ENCODE measurements at regions not wholly inside any gene's neighbourhood (a gene's known extent, or its start where the extent isn't known, plus 50 kb on each side); places are given as distances from the start of the nearest gene placed in this dataset.

- no peaks in the 10 kb centered on the region for H3K4me1 ChIP-seq
- H3K4me3 ChIP-seq (ENCODE audit: low read depth, low read length), result no peak overlapping the region
- ChIA-PET CTCF (no interaction called here), POLR2A (no interaction called here)
- H3K4me1 Mint-ChIP-seq (ENCODE audit: low read depth, unreplicated experiment), result no peaks in the 10 kb centered on the region
- no peaks in the 10 kb centered on the region for H3K27me3 Mint-ChIP-seq (ENCODE audit: insufficient read depth, unreplicated experiment)
- H3K4me3 Mint-ChIP-seq (ENCODE audit: unreplicated experiment), result no peak overlapping the region
- H3K36me3 Mint-ChIP-seq (ENCODE audit: insufficient read depth, unreplicated experiment), result no peaks in the 10 kb centered on the region
- no peak for TF ChIP-seq CTCF (IDR thresholded peaks at IDR 0.05; ENCODE audit: insufficient read depth in 1 of 2, low read depth in 1 of 2, low read length in 1 of 2, severe bottlenecking in 1 of 2, unreplicated experiment in 1 of 2)
- intact Hi-C loops (cut with micrococcal nuclease; ENCODE audit: unreplicated experiment), result no loop called here
- H3K27ac Mint-ChIP-seq (ENCODE audit: unreplicated experiment), result no peak overlapping the region
- no peak for DNase-seq
- H3K9me3 ChIP-seq, result no peaks in the 10 kb centered on the region
- H3K9me3 Mint-ChIP-seq (ENCODE audit: unreplicated experiment), result peaks cover 3% of the 10 kb centered on the region
- no TSS peak for BruUV-seq (replicated peaks)
- H3K36me3 ChIP-seq (ENCODE audit: control insufficient read depth, insufficient read depth, low read length), result no peaks in the 10 kb centered on the region
- H3K27me3 ChIP-seq (replicated peaks; ENCODE audit: control insufficient read depth, insufficient read depth, low read length), result no peaks in the 10 kb centered on the region
Observed at GRCh38 chr3:101104321-101104720, 111.1 kb upstream of the ABI3BP start.

DNA sequence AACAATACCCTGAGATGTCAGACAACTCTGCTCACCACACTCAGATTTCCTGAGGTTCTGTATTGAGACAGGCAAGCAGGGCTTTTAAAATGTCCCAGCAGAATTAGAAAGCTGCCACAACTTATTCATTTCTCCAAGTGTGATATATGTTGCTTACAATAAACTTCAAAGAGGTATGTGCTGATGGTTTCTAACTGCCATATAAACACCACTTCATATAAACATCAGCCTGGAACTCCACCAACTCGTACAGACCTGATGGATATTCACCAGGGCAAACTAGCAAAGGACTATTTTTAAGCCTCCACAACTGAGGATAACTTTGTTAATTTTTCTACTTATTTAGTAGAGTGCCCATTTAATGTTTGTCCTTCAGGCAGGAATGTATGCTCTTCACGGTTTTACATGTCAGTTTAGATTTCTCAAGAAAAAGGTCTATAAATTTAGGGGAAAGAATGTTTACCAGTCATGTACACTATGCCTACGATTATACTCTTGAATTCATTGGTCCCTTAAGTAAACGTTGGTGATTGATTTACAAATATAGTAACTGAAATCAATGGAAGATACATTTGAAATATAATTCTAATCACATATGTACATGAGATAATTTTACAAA, 109.6 kb upstream of the ABI3BP start:
- ChIA-PET POLR2A (no interaction called here), CTCF (no interaction called here)
- no peaks in the 10 kb centered on the region for H3K9me3 ChIP-seq
- H3K27ac Mint-ChIP-seq (ENCODE audit: unreplicated experiment), result no peak overlapping the region
- no peaks in the 10 kb centered on the region for H3K27me3 ChIP-seq (replicated peaks; ENCODE audit: control insufficient read depth, insufficient read depth, low read length)
- DNase-seq, result no peak
- H3K27me3 Mint-ChIP-seq (ENCODE audit: insufficient read depth, unreplicated experiment), result no peaks in the 10 kb centered on the region
- H3K4me3 Mint-ChIP-seq (ENCODE audit: unreplicated experiment), result no peak overlapping the region
- H3K4me3 ChIP-seq (ENCODE audit: low read depth, low read length), result no peak overlapping the region
- H3K4me1 Mint-ChIP-seq (ENCODE audit: low read depth, unreplicated experiment), result no peaks in the 10 kb centered on the region
- no TSS peak for BruUV-seq (replicated peaks)
- H3K36me3 ChIP-seq (ENCODE audit: control insufficient read depth, insufficient read depth, low read length), result no peaks in the 10 kb centered on the region
- TF ChIP-seq CTCF (IDR thresholded peaks at IDR 0.05; ENCODE audit: insufficient read depth in 1 of 2, low read depth in 1 of 2, low read length in 1 of 2, severe bottlenecking in 1 of 2, unreplicated experiment in 1 of 2), result no peak
- intact Hi-C loops (cut with micrococcal nuclease; ENCODE audit: unreplicated experiment), result no loop called here
- no peaks in the 10 kb centered on the region for H3K36me3 Mint-ChIP-seq (ENCODE audit: insufficient read depth, unreplicated experiment)
- H3K9me3 Mint-ChIP-seq (ENCODE audit: unreplicated experiment), result no peaks in the 10 kb centered on the region
- no peaks in the 10 kb centered on the region for H3K4me1 ChIP-seq

DNA sequence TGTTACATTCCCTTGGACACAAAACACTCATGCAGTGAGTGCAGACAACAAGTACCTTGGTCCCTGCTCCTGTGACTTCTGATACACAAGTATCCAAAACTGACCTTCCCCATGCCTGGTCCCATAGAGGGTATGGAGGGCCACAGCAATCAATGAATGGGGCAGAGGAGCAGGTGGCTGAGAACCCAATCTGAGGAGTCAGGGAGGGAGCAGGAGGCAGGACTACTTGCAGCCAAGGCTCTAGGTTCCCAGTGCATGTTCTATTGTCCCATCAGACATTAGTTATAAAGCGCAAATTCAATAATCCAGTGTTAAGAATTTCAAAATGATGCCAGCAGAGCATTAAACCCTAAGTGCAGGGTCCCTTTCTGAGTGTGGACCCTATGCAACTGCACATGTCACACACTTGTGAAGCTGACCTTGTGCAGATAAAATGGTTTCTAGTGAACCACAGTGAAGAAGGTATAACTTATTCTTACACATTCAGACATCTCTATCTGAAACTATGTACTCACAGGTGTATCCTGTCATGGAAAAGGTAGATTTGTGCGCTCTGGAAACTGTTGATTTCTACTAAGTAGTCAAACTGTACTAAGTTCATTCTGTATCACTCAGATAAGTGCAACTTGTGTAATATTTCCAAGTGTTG, 107.3 kb upstream of the ABI3BP start:
- no peak for DNase-seq
- H3K4me3 Mint-ChIP-seq (ENCODE audit: unreplicated experiment), result no peak overlapping the region
- intact Hi-C loops (cut with micrococcal nuclease; ENCODE audit: unreplicated experiment), result no loop called here
- no peak overlapping the region for H3K27ac Mint-ChIP-seq (ENCODE audit: unreplicated experiment)
- no peak for TF ChIP-seq CTCF (IDR thresholded peaks at IDR 0.05; ENCODE audit: insufficient read depth in 1 of 2, low read depth in 1 of 2, low read length in 1 of 2, severe bottlenecking in 1 of 2, unreplicated experiment in 1 of 2)
- Histone ChIP-seq H3K36me3 (ENCODE audit: control insufficient read depth, insufficient read depth, low read length) (no peaks in the 10 kb centered on the region), H3K9me3 (no peaks in the 10 kb centered on the region), H3K27me3 (replicated peaks; ENCODE audit: control insufficient read depth, insufficient read depth, low read length) (no peaks in the 10 kb centered on the region), H3K4me1 (no peaks in the 10 kb centered on the region), H3K4me3 (ENCODE audit: low read depth, low read length) (no peak overlapping the region)
- no peaks in the 10 kb centered on the region for H3K36me3 Mint-ChIP-seq (ENCODE audit: insufficient read depth, unreplicated experiment)
- H3K4me1 Mint-ChIP-seq (ENCODE audit: low read depth, unreplicated experiment), result no peaks in the 10 kb centered on the region
- no TSS peak for BruUV-seq (replicated peaks)
- peaks cover 4% of the 10 kb centered on the region for H3K27me3 Mint-ChIP-seq (ENCODE audit: insufficient read depth, unreplicated experiment)
- POLR2A ChIA-PET, result no interaction called here
- CTCF ChIA-PET, result no interaction called here
- H3K9me3 Mint-ChIP-seq (ENCODE audit: unreplicated experiment), result no peaks in the 10 kb centered on the region

Data from Caco-2 (cell line).